ENCODE measurements at regions not wholly inside any gene's neighbourhood (a gene's known extent, or its start where the extent isn't known, plus 50 kb on each side); places are given as distances from the start of the nearest gene placed in this dataset.

- Histone ChIP-seq H3K36me3 (no peaks in the 10 kb centered on the region), H3K27me3 (no peaks in the 10 kb centered on the region), H3K4me1 (no peaks in the 10 kb centered on the region), H3K27ac (no peak overlapping the region), H3K9me3 (no peaks in the 10 kb centered on the region), H3K4me3 (no peak overlapping the region), H3K9ac (ENCODE audit: low read depth in 2 of 2, low read length in 2 of 2) (no peak overlapping the region)
- DNase-seq, result no peak
- no peak for TF ChIP-seq CTCF (IDR thresholded peaks at IDR 0.05)
- intact Hi-C loops (cut with DNase I), result no loop called here
These were observed 250.7 kb downstream of the TBC1D4 start for GRCh38 chr13:75231235-75231634.

- intact Hi-C loops (cut with DNase I), result no loop called here
These were observed 255.1 kb downstream of the TBC1D4 start for GRCh38 chr13:75226733-75227435.

GRCh38 chr13:75226092-75226491 lies 255.9 kb downstream of the TBC1D4 start:
- H3K27ac ChIP-seq, result no peak overlapping the region
- intact Hi-C loops (cut with DNase I), result no loop called here
- DNase-seq, result no peak

More at GRCh38 chr13:75226733-75227435, 255.1 kb downstream of the TBC1D4 start:
- Histone ChIP-seq H3K9ac (ENCODE audit: low read depth in 2 of 2, low read length in 2 of 2) (no peak overlapping the region), H3K9me3 (no peaks in the 10 kb centered on the region), H3K27ac (no peak overlapping the region), H3K36me3 (no peaks in the 10 kb centered on the region), H3K27me3 (no peaks in the 10 kb centered on the region), H3K4me1 (no peaks in the 10 kb centered on the region), H3K4me3 (no peak overlapping the region)
- no peak for DNase-seq
- no peak for TF ChIP-seq CTCF (IDR thresholded peaks at IDR 0.05)

GRCh38 chr13:75225288-75226032 lies 256.5 kb downstream of the TBC1D4 start:
- Histone ChIP-seq H3K27ac (no peak overlapping the region), H3K4me1 (no peaks in the 10 kb centered on the region), H3K36me3 (no peaks in the 10 kb centered on the region), H3K9me3 (no peaks in the 10 kb centered on the region), H3K4me3 (no peak overlapping the region), H3K27me3 (no peaks in the 10 kb centered on the region), H3K9ac (ENCODE audit: low read depth in 2 of 2, low read length in 2 of 2) (no peak overlapping the region)
- TF ChIP-seq CTCF (IDR thresholded peaks at IDR 0.05), result no peak
- intact Hi-C loops (cut with DNase I), result no loop called here
- DNase-seq, result no peak

More at GRCh38 chr13:75226092-75226491, 255.9 kb downstream of the TBC1D4 start:
- no peak overlapping the region for H3K9ac ChIP-seq (ENCODE audit: low read depth in 2 of 2, low read length in 2 of 2)
- H3K27me3 ChIP-seq, result no peaks in the 10 kb centered on the region
- no peaks in the 10 kb centered on the region for H3K9me3 ChIP-seq
- no peaks in the 10 kb centered on the region for H3K4me1 ChIP-seq
- no peak overlapping the region for H3K4me3 ChIP-seq
- no peak for TF ChIP-seq CTCF (IDR thresholded peaks at IDR 0.05)
- H3K36me3 ChIP-seq, result no peaks in the 10 kb centered on the region

GRCh38 chr13:75224053-75224742 lies 257.8 kb downstream of the TBC1D4 start:
- H3K9ac ChIP-seq (ENCODE audit: low read depth in 2 of 2, low read length in 2 of 2), result no peak overlapping the region
- intact Hi-C loops (cut with DNase I), result loop anchor here (5.0 kb wide), 1 partner anchor 1472 kb away; no protein-coding TSS in a partner anchor
- H3K27me3 ChIP-seq, result no peaks in the 10 kb centered on the region
- no peaks in the 10 kb centered on the region for H3K36me3 ChIP-seq
- no peaks in the 10 kb centered on the region for H3K9me3 ChIP-seq
- no peak overlapping the region for H3K4me3 ChIP-seq
- DNase-seq, result no peak
- H3K4me1 ChIP-seq, result no peaks in the 10 kb centered on the region
- TF ChIP-seq CTCF (IDR thresholded peaks at IDR 0.05), result no peak
- H3K27ac ChIP-seq, result no peak overlapping the region

All from colonic mucosa (tissue), 4 donors.